Adrenal gland (tissue), 5 donors: ENCODE measurements at regions not wholly inside any gene's neighbourhood (a gene's known extent, or its start where the extent isn't known, plus 50 kb on each side); places are given as distances from the start of the nearest gene placed in this dataset.

Source experiments
- POLR2A ChIP-seq, 2 donors: fragments of 450-650 bp; IDR thresholded peaks; one replicate each; pipeline ENCODE4 v1.6.1; 2017; ENCODE audit warnings: antibody characterized with exemption in 2 of 2, mild to moderate bottlenecking in 2 of 2, moderate library complexity in 1 of 2
- TF ChIP-seq, protein P1 (sequence below), 6 experiments: fragments of 450-650 bp in 4 of 6; fragments of 200-600 bp in 2 of 6; sonication (generic) in 1 of 6; IDR thresholded peaks; 1 replicate in 5 of 6; 2 replicates in 1 of 6; pipeline versions ENCODE4 v1.5.1 to v1.8.0; 2016 to 2021; ENCODE audit warnings: antibody characterized with exemption in 6 of 6, mild to moderate bottlenecking in 2 of 6, moderate library complexity in 1 of 6
- donor health status: DM: no; HTN: no; CAD: no.

GRCh38 chr9:81861644-81862043, 66.6 kb upstream of the SPATA31D4 start:
- TF ChIP-seq, protein P1, sequence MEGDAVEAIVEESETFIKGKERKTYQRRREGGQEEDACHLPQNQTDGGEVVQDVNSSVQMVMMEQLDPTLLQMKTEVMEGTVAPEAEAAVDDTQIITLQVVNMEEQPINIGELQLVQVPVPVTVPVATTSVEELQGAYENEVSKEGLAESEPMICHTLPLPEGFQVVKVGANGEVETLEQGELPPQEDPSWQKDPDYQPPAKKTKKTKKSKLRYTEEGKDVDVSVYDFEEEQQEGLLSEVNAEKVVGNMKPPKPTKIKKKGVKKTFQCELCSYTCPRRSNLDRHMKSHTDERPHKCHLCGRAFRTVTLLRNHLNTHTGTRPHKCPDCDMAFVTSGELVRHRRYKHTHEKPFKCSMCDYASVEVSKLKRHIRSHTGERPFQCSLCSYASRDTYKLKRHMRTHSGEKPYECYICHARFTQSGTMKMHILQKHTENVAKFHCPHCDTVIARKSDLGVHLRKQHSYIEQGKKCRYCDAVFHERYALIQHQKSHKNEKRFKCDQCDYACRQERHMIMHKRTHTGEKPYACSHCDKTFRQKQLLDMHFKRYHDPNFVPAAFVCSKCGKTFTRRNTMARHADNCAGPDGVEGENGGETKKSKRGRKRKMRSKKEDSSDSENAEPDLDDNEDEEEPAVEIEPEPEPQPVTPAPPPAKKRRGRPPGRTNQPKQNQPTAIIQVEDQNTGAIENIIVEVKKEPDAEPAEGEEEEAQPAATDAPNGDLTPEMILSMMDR (IDR thresholded peaks at IDR 0.05): no peak
- TF ChIP-seq POLR2A (IDR thresholded peaks at IDR 0.05): no peak
